ENCODE measurements at regions not wholly inside any gene's neighbourhood (a gene's known extent, or its start where the extent isn't known, plus 50 kb on each side); places are given as distances from the start of the nearest gene placed in this dataset.

DNA sequence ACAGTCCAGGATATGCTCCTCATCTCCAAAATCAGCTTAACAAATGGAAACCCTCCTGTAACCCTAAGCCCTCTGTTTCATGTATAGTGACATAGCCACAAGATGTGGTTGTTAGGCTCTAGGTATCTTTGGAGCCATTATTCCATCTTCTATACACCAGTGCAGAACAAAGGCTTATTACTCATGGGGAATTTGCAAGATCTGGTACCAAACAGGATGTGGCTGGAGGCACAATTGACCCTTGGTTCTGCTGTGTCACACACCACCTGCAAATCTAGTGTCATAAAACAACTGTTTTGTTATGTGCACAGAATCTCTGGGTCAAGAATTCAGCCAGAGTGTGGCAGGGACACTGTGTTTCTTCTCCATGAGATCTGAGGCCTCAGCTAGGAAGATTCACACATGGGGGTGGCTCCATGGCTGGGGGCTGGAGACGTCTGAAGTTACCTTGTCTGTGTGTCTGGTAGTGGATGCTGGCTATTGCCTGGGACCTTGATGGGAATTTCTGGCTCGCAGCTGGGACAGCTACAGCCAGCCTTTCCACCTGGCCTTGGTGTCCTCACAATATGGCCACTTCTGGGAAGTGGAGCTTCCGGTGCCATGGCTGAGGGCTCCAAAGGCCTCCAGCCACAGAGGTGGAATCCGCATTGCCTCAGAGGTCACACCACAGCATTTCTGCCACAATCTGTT lies 369.9 kb downstream of the CDH26 start:
- H3K9me3 ChIP-seq (ENCODE audit: insufficient read depth in 2 of 2, low read depth in 1 of 2, low read length in 1 of 2) = peaks cover 6 to 22% of the 10 kb centered on the region in 2 experiments; a peak in 2 of 4 replicates
- no peaks in the 10 kb centered on the region for H3K27me3 ChIP-seq (replicated peaks in 1 of 4; ENCODE audit: control insufficient read depth in 3 of 4, extremely low read depth in 1 of 4, insufficient read depth in 3 of 4, low read length in 3 of 4)
- no peak overlapping the region for H4K8ac ChIP-seq (ENCODE audit: extremely low read depth, insufficient read depth, low read length)
- no peak overlapping the region for H3K14ac ChIP-seq (ENCODE audit: insufficient read length)
- no peak overlapping the region for H3K4me3 ChIP-seq (ENCODE audit: extremely low read depth in 1 of 4, insufficient read depth in 2 of 4, low read depth in 3 of 4, low read length in 4 of 4)
- DNase-seq (ENCODE audit: low read depth in 1 of 2, low spot score in 2 of 2) (no peak), FAIRE-seq (no peak)
- no peaks in the 10 kb centered on the region for H3K23me2 ChIP-seq (ENCODE audit: low read depth, low read length)
- no peak overlapping the region for H3K4me2 ChIP-seq (ENCODE audit: insufficient read depth in 1 of 2, low read depth in 2 of 2, low read length in 2 of 2)
- no peak overlapping the region for H3K23ac ChIP-seq (ENCODE audit: insufficient read length)
- H3K18ac ChIP-seq (ENCODE audit: extremely low read depth, low read length) = no peak overlapping the region
- no peak overlapping the region for H2AK5ac ChIP-seq (ENCODE audit: low read depth, low read length)
- 92% methylated on average over 4 of the region's 4 CpGs; no CpG with 5 or more reads in 1 of the 2 experiments for WGBS, 2 experiments (ENCODE audit: extremely low coverage in 1 of 2, insufficient coverage in 1 of 2, insufficient read length in 1 of 2, insufficient replicate concordance in 2 of 2, low coverage in 1 of 2, low lambda C conversion rate in 2 of 2, missing lambda C conversion rate in 1 of 2)
- no peaks in the 10 kb centered on the region for H4K20me1 ChIP-seq (replicated peaks in 1 of 2; ENCODE audit: control insufficient read depth in 1 of 2, insufficient read depth in 2 of 2, low read length in 2 of 2)
- H3K56ac ChIP-seq (replicated peaks; ENCODE audit: insufficient read length, low read depth, low read length) = no peak overlapping the region
- no peaks in the 10 kb centered on the region for H3K36me3 ChIP-seq (ENCODE audit: control insufficient read depth in 2 of 4, insufficient read depth in 4 of 4, low read length in 3 of 4)
- no peak overlapping the region for H2BK5ac ChIP-seq (ENCODE audit: low read depth, low read length)
- H3K9ac ChIP-seq (replicated peaks in 1 of 4; ENCODE audit: extremely low read depth in 1 of 4, low read depth in 3 of 4, low read length in 3 of 4) = no peak overlapping the region
- no peaks in the 10 kb centered on the region for H3K79me1 ChIP-seq (ENCODE audit: low read depth, low read length)
- H2BK120ac ChIP-seq (replicated peaks; ENCODE audit: low read depth, low read length) = no peak overlapping the region
- CTCF ChIA-PET (ENCODE audit: partially characterized antibody) = no interaction called here
- no peak overlapping the region for H4K5ac ChIP-seq (ENCODE audit: insufficient read length, low read depth, low read length)
- H3K27ac ChIP-seq (ENCODE audit: low read depth, low read length) = no peak overlapping the region
- POLR2A ChIA-PET (ENCODE audit: partially characterized antibody) = no interaction called here
- H2BK20ac ChIP-seq (ENCODE audit: low read length) = no peak overlapping the region
- no peak overlapping the region for H2BK15ac ChIP-seq (ENCODE audit: low read length)
- no peak overlapping the region for H3K4ac ChIP-seq (replicated peaks; ENCODE audit: insufficient read length, low read depth, low read length)
- H2BK12ac ChIP-seq (ENCODE audit: low read depth, low read length) = no peak overlapping the region
- H3K4me1 ChIP-seq (replicated peaks in 1 of 4; ENCODE audit: control insufficient read depth in 3 of 4, insufficient read depth in 4 of 4, low read length in 3 of 4) = no peaks in the 10 kb centered on the region
- H3K79me2 ChIP-seq (ENCODE audit: control insufficient read depth in 1 of 2, insufficient read depth in 2 of 2, low read length in 2 of 2) = no peaks in the 10 kb centered on the region
- H4K91ac ChIP-seq (replicated peaks; ENCODE audit: insufficient read length, low read length) = no peak overlapping the region
- H2AFZ ChIP-seq (ENCODE audit: low read length) = no peak overlapping the region
- TF ChIP-seq TAF7 (optimal IDR thresholded peaks at IDR 0.05; ENCODE audit: borderline replicate concordance, low read depth, low read length) (no peak), PHF8 (conservative IDR thresholded peaks at IDR 0.05; ENCODE audit: low read depth, low read length) (no peak), TCF12 (IDR thresholded peaks at IDR 0.05; ENCODE audit: low read depth, low read length) (no peak), TEAD4 (IDR thresholded peaks at IDR 0.05; ENCODE audit: low read depth, low read length) (no peak), KDM4A (IDR thresholded peaks at IDR 0.05; ENCODE audit: low read depth, low read length, severe bottlenecking) (no peak), BACH1 (IDR thresholded peaks at IDR 0.05; ENCODE audit: low read length) (no peak), CREB1 (IDR thresholded peaks at IDR 0.05) (no peak), ZNF274 (IDR thresholded peaks at IDR 0.05; ENCODE audit: borderline replicate concordance, extremely low read depth, low read length) (no peak), CHD1 (IDR thresholded peaks at IDR 0.05; ENCODE audit: low read depth, low read length) (no peak), NRF1 (IDR thresholded peaks at IDR 0.05; ENCODE audit: low read depth, low read length) (no peak)

Data from H1 (cell line).